H9 (cell line): ENCODE measurements at regions not wholly inside any gene's neighbourhood (a gene's known extent, or its start where the extent isn't known, plus 50 kb on each side); places are given as distances from the start of the nearest gene placed in this dataset.

Experiments
- DNase-seq: peaks from one replicate; pipeline ENCODE4 v3.0.0-alpha.2; 2017
- H2AFZ ChIP-seq: one replicate; pipeline ENCODE4 v1.6.1; 2013; ENCODE audit warnings: mild to moderate bottlenecking, low read length, control low read depth, moderate library complexity
- H2AK5ac ChIP-seq: 2 replicates; pipeline ENCODE4 v1.6.1; 2013; ENCODE audit warnings: low read length, control low read depth, mixed read lengths; ENCODE audit not compliant: insufficient read length
- H2BK120ac ChIP-seq: one replicate; pipeline ENCODE4 v1.6.1; 2013; ENCODE audit warnings: low read depth, mild to moderate bottlenecking, low read length, control low read depth, inconsistent platforms; ENCODE audit not compliant: poor library complexity, severe bottlenecking
- H2BK12ac ChIP-seq: 2 replicates; pipeline ENCODE4 v1.6.1; 2013; ENCODE audit warnings: low read length, control low read depth, mixed read lengths, low read depth; ENCODE audit not compliant: insufficient read length
- H2BK15ac ChIP-seq: 2 replicates; pipeline ENCODE4 v1.6.1; 2013; ENCODE audit warnings: low read depth, low read length, control low read depth
- H2BK20ac ChIP-seq: one replicate; pipeline ENCODE4 v1.6.1; 2013; ENCODE audit warnings: low read depth, mild to moderate bottlenecking, low read length, control low read depth, inconsistent platforms; ENCODE audit not compliant: poor library complexity, severe bottlenecking
- H2BK5ac ChIP-seq: 2 replicates; pipeline ENCODE4 v1.6.1; 2013; ENCODE audit warnings: low read length, control low read depth, mixed read lengths; ENCODE audit not compliant: insufficient read length
- H3K14ac ChIP-seq: 2 replicates; pipeline ENCODE4 v1.6.1; 2013; ENCODE audit warnings: low read length, control low read depth; ENCODE audit not compliant: insufficient read depth
- H3K18ac ChIP-seq: 2 replicates; pipeline ENCODE4 v1.6.1; 2013; ENCODE audit warnings: low read depth, mild to moderate bottlenecking, mixed read lengths, low read length, control low read depth; ENCODE audit not compliant: insufficient read length
- H3K23ac ChIP-seq: 2 replicates; pipeline ENCODE4 v1.6.1; 2013; ENCODE audit warnings: low read length, control low read depth, mixed read lengths, low read depth; ENCODE audit not compliant: insufficient read length
- H3K23me2 ChIP-seq: 2 replicates; pipeline ENCODE4 v1.6.1; 2013; ENCODE audit warnings: low read depth, mild to moderate bottlenecking, mixed read lengths, low read length, control low read depth; ENCODE audit not compliant: insufficient read length, poor library complexity, severe bottlenecking
- H3K27ac ChIP-seq: 2 replicates; pipeline ENCODE4 v1.5.1; 2013; ENCODE audit warnings: low read length, control low read depth, mixed read lengths, low read depth; ENCODE audit not compliant: insufficient read length
- H3K27me3 ChIP-seq: 2 replicates; pipeline ENCODE4 v1.6.1; 2013; ENCODE audit warnings: low read length, control low read depth, inconsistent platforms; ENCODE audit not compliant: insufficient read depth
- H3K4ac ChIP-seq: 2 replicates; pipeline ENCODE4 v1.6.1; 2013; ENCODE audit warnings: low read depth, mild to moderate bottlenecking, control low read depth, inconsistent platforms, low read length, moderate library complexity
- H3K4me1 ChIP-seq: 2 replicates; pipeline ENCODE4 v1.6.1; 2013; ENCODE audit warnings: low read length, control low read depth, inconsistent platforms; ENCODE audit not compliant: insufficient read depth
- H3K4me2 ChIP-seq: 2 replicates; pipeline ENCODE4 v1.6.1; 2013; ENCODE audit warnings: low read length, control low read depth, mixed read lengths; ENCODE audit not compliant: insufficient read length, insufficient read depth
- H3K56ac ChIP-seq: 2 replicates; pipeline ENCODE4 v1.6.1; 2013; ENCODE audit warnings: low read depth, mild to moderate bottlenecking, mixed read lengths, low read length, control low read depth; ENCODE audit not compliant: insufficient read length
- H3K79me1 ChIP-seq: 2 replicates; pipeline ENCODE4 v1.6.1; 2013; ENCODE audit warnings: low read depth, mild to moderate bottlenecking, moderate library complexity, low read length, control low read depth, inconsistent platforms; ENCODE audit not compliant: insufficient read depth, poor library complexity, severe bottlenecking
- H3K79me2 ChIP-seq: 2 replicates; pipeline ENCODE4 v1.6.1; 2013; ENCODE audit warnings: low read length, control low read depth, inconsistent platforms; ENCODE audit not compliant: insufficient read depth
- H3K9ac ChIP-seq: 2 replicates; pipeline ENCODE4 v1.6.1; 2013; ENCODE audit warnings: low read length, control low read depth, mixed read lengths; ENCODE audit not compliant: insufficient read length; ENCODE audit errors: extremely low read depth
- H3K9me3 ChIP-seq: one replicate; pipeline ENCODE4 v1.6.1; 2013; ENCODE audit warnings: low read depth, low read length, inconsistent platforms; ENCODE audit not compliant: control insufficient read depth
- H3T11ph ChIP-seq: one replicate; pipeline ENCODE4 v1.6.1; 2013; ENCODE audit warnings: mild to moderate bottlenecking, low read length, control low read depth, inconsistent platforms
- H4K20me1 ChIP-seq: one replicate; pipeline ENCODE4 v1.6.1; 2013; ENCODE audit not compliant: control insufficient read depth, insufficient read length, insufficient read depth
- H4K5ac ChIP-seq: 2 replicates; pipeline ENCODE4 v1.6.1; 2013; ENCODE audit warnings: low read depth, mild to moderate bottlenecking, mixed read lengths, low read length, control low read depth; ENCODE audit not compliant: insufficient read length
- H4K8ac ChIP-seq: replicated peaks from 2 replicates; pipeline ENCODE4 v1.6.1; 2013; ENCODE audit warnings: low read length, control low read depth, mixed read lengths, low read depth; ENCODE audit not compliant: insufficient read length
- H4K91ac ChIP-seq: 2 replicates; pipeline ENCODE4 v1.6.1; 2013; ENCODE audit warnings: low read depth, mild to moderate bottlenecking, moderate library complexity, mixed read lengths, low read length, control low read depth; ENCODE audit not compliant: insufficient read length
- H3K27ac Mint-ChIP-seq, 3 experiments: 2 replicates in 2 of 3; 3 replicates in 1 of 3; pipeline ENCODE4 v1.8.0; 2020 to 2021; ENCODE audit warnings: mixed read lengths in 3 of 3, mild to moderate bottlenecking in 1 of 3, moderate library complexity in 1 of 3
- H3K27me3 Mint-ChIP-seq: 2 replicates; pipeline ENCODE4 v1.8.0; 2021; ENCODE audit warnings: low read depth, mild to moderate bottlenecking, moderate library complexity, mixed read lengths
- H3K36me3 Mint-ChIP-seq, 3 experiments: 2 replicates in 2 of 3; 3 replicates in 1 of 3; pipeline ENCODE4 v1.8.0; 2020 to 2021; ENCODE audit warnings: low read depth in 3 of 3, mixed read lengths in 3 of 3; ENCODE audit not compliant: insufficient read depth in 1 of 3
- H3K4me1 Mint-ChIP-seq, 2 experiments: 2 replicates each; pipeline ENCODE4 v1.8.0; 2020; ENCODE audit warnings: mixed read lengths in 2 of 2
- H3K4me3 Mint-ChIP-seq, 2 experiments: 2 replicates in 1 of 2; 3 replicates in 1 of 2; pipeline ENCODE4 v1.8.0; 2020 to 2021; ENCODE audit warnings: mild to moderate bottlenecking in 2 of 2, mixed read lengths in 2 of 2, moderate library complexity in 1 of 2
- H3K9me3 Mint-ChIP-seq, 2 experiments: 2 replicates in 1 of 2; 3 replicates in 1 of 2; pipeline ENCODE4 v1.8.0; 2020; ENCODE audit warnings: mild to moderate bottlenecking in 2 of 2, mixed read lengths in 2 of 2, moderate library complexity in 1 of 2
- CTCF ChIP-seq: fragments of 200-600 bp; sonication (generic); conservative IDR thresholded peaks from 3 replicates; pipeline ENCODE4 v1.8.0; 2021; ENCODE audit warnings: antibody characterized with exemption, mild to moderate bottlenecking
- WGBS: extraction: QIAGEN DNeasy Blood & Tissue Kit; methylation state at CpG from one replicate; pipeline ENCODE4 v1.1.7; 2013; ENCODE audit warnings: missing lambda C conversion rate, low lambda C conversion rate, mixed read lengths; ENCODE audit not compliant: insufficient read length; ENCODE audit errors: extremely low coverage; 5-methylcytosine and 5-hydroxymethylcytosine counted together

- Histone ChIP-seq H2BK20ac (no peak overlapping the region), H2AFZ (no peak overlapping the region), H3K4ac (no peak overlapping the region), H3K23ac (no peak overlapping the region), H3K18ac (no peak overlapping the region), H3K27me3 (no peaks in the 10 kb centered on the region), H3T11ph (no peak overlapping the region), H3K14ac (no peak overlapping the region), H2BK120ac (no peak overlapping the region), H3K27ac (no peak overlapping the region), H3K56ac (no peak overlapping the region), H4K8ac (no peak overlapping the region), H2AK5ac (no peak overlapping the region), H3K4me2 (no peak overlapping the region), H3K79me2 (no peaks in the 10 kb centered on the region), H2BK5ac (no peak overlapping the region), H4K5ac (no peak overlapping the region), H3K9ac (no peak overlapping the region), H4K20me1 (no peaks in the 10 kb centered on the region), H4K91ac (no peak overlapping the region), H3K23me2 (no peaks in the 10 kb centered on the region), H2BK12ac (no peak overlapping the region), H3K4me1 (no peaks in the 10 kb centered on the region), H3K79me1 (no peaks in the 10 kb centered on the region), H2BK15ac (no peak overlapping the region), H3K9me3 (no peaks in the 10 kb centered on the region)
- Mint-ChIP-seq H3K4me1 (peaks cover 4 to 6% of the 10 kb centered on the region in 2 experiments; a peak in 3 of 4 replicates), H3K9me3 (no peaks in the 10 kb centered on the region), H3K36me3 (no peaks in the 10 kb centered on the region), H3K27ac (no peak overlapping the region; a peak in 1 of 7 replicates), H3K4me3 (no peak overlapping the region), H3K27me3 (no peaks in the 10 kb centered on the region)
- no CpG with 5 or more reads among the region's 1 CpG for WGBS
- no peak for TF ChIP-seq CTCF
- DNase-seq = no peak
These were observed 121.7 kb downstream of the GPR63 start for GRCh38 chr6:96715608-96716007.
